T47D (cell line): ENCODE measurements at regions not wholly inside any gene's neighbourhood (a gene's known extent, or its start where the extent isn't known, plus 50 kb on each side); places are given as distances from the start of the nearest gene placed in this dataset.
A peak's percentile ranks its signal among the peaks of the same experiment; 100 is the strongest.

Experiments
- DNase-seq, 2 experiments: peaks; one replicate each; pipeline versions ENCODE4 v3.0.0 to v3.0.0-alpha.2; 2011 to 2012; ENCODE audit warnings: low read depth in 1 of 2, low spot score in 1 of 2
- JUND ChIP-seq: IDR thresholded peaks from 2 replicates; pipeline ENCODE4 v1.6.1; 2012; ENCODE audit warnings: low read depth
- in situ Hi-C: cut with HindIII; loops from 2 replicates; pipeline ENCODE4 v1.10.0; 2016; ENCODE audit warnings: low sequenced_read_pairs, low pct_unique_long_range_greater_than_20kb

DNA sequence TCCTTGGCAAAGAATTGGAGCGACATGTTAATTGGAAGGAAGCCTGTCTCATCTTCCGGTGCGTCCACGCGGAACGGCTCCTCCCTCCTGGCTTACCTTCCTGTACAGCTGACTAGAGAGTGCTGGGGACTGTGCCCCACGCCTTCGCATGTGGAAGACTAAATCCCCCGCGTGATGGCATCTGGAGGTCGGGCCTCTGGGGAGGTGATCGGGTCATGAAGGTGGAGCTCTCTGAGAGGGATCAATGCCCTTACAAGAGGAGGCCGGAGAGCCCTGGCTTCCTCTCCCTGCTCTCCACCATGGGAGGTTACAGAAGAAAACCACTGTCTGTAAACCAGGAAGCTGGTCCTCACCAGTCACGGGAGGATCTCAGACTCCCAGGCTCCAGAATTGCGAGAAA lies 104.1 kb upstream of the OTOS start:
- TF ChIP-seq JUND = no peak
- in situ Hi-C loops = no loop called here
- no peak for DNase-seq

- TF ChIP-seq JUND = no peak
- DNase-seq = no peak
- in situ Hi-C loops = no loop called here
Observed at GRCh38 chr2:240245184-240245583, 104.7 kb upstream of the OTOS start.

DNA sequence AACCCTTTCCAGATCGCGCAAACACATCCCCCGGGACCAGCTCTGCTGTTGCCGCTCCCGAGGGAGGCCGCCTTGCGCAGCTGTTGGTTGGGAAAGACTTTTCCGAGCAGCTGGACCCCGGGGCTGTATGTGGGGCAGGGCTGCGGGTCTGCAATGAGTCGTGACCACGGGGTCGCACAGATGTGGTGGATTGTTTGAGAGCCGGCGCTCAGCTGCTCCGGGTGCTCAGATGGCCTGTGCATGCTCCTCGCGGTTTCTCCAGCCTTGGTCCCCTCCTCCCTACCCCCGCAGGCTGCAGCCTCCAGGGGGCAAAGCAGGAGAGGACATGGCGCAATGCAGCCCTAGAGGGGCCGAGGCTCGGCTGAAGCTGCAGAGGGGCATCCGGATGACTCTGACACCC lies 105.2 kb upstream of the OTOS start:
- DNase-seq = no peak
- in situ Hi-C loops = no loop called here
- no peak for TF ChIP-seq JUND

- TF ChIP-seq JUND = no peak
- no peak for DNase-seq
- in situ Hi-C loops = no loop called here
Observed at GRCh38 chr2:240246173-240246820, 105.8 kb upstream of the OTOS start.

- no peak for DNase-seq
- in situ Hi-C loops = no loop called here
- TF ChIP-seq JUND = no peak
Observed at GRCh38 chr2:240247241-240247867, 106.9 kb upstream of the OTOS start.

- in situ Hi-C loops = no loop called here
- TF ChIP-seq JUND = no peak
Observed at GRCh38 chr2:240247868-240248720, 107.6 kb upstream of the OTOS start.

GRCh38 chr2:240248721-240249422 lies 108.4 kb upstream of the OTOS start:
- DNase-seq = no peak
- no peak for TF ChIP-seq JUND
- in situ Hi-C loops = no loop called here

More at GRCh38 chr2:240247868-240248720, 107.6 kb upstream of the OTOS start:
- DNase-seq = no peak

DNA sequence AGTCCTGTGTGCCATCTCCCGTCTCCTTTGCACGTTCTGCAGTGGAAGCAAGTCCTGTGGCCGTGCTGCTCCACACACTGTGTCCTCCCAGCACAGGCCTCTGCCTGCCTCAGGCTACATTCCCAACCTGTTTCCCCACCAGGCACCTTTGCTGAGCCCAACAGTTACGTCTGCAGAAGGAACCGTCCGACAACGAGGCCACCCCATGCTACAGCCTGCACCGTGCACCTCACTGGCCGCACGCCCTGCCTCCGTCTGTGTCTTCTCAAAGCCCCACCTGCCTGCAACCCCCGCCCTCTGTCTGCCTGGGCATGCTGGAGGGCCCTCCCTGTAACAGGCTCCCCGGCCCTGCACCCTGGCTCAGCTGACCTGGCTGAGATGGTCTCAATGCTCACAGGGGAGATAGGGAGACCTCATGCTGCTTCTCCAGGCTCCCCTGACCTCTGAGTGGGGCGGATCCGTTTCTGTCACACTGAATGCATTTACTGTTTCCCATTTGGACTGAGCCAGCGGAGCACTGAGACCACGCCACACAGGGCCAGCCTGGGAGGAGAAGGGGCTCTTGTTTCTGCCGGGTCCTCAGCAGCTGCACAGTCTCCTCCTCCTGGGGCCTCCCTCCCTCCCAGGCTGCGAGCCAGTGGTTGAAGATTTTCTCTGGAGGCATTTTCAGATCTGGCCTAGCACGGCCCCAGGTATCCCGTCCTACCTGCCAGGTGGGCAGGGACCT lies 109.1 kb upstream of the OTOS start:
- no peak for TF ChIP-seq JUND
- in situ Hi-C loops = no loop called here
- no peak for DNase-seq

DNA sequence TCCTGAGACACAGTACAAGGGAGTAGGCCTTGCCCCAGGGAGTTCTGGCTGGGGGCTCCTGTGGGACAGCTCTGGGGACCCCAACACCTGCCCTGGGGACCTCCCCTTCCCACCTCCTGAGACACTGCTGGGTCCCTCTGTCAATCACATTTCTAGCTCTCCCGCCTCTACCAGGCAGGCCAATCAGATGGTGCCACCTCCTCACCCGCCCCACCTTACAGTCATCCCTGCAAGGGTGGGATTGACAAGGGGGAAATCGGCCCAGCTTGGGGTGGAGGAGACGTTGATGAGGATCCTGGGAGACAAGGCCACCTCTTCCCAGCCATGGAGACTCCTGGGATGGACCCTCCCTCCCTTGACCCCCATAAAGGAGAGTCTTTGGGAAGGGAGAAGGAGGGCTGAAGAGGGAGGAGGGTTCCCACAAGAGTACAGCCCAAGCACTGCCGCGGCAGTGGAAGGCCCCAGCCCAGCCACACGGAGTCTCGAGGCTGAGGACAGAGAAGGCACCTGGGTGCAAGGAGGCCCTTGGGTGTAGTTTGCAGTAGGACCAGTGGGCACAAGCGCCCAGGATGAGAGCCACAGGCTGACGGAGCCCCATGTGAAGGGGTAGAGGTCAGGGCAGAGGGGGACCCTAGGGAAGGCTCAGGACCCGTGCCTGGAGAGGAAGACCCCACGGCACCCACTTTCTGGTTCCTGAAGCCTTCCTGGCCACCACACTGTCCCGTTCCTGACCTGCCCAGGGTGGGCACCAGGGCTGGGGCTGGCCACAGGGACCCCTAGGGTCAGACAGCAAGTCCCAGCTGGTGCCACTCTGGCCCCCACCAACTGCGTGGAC lies 109.9 kb upstream of the OTOS start:
- no peak for TF ChIP-seq JUND
- DNase-seq = no peak
- in situ Hi-C loops = no loop called here

- in situ Hi-C loops = no loop called here
- peak; percentile 23 to 72 for DNase-seq
- no peak for TF ChIP-seq JUND
Observed at GRCh38 chr2:240250985-240251847, 110.8 kb upstream of the OTOS start.

- DNase-seq = no peak
Observed at GRCh38 chr2:240251848-240252190, 111.4 kb upstream of the OTOS start.

More at GRCh38 chr2:240251848-240252190, 111.4 kb upstream of the OTOS start:
- in situ Hi-C loops = no loop called here
- no peak for TF ChIP-seq JUND
